Kidney epithelial cell (primary cell): ENCODE measurements at regions not wholly inside any gene's neighbourhood (a gene's known extent, or its start where the extent isn't known, plus 50 kb on each side); places are given as distances from the start of the nearest gene placed in this dataset.

Experiments
- DNase-seq: peaks from one replicate; pipeline ENCODE4 v3.0.0-alpha.2; 2010; ENCODE audit warnings: low read depth
- H3K27me3 ChIP-seq: 2 replicates; pipeline ENCODE4 v1.6.0; 2011; ENCODE audit warnings: low read length; ENCODE audit not compliant: control insufficient read depth, insufficient read depth
- H3K36me3 ChIP-seq: 2 replicates; pipeline ENCODE4 v1.5.1; 2011; ENCODE audit warnings: low read length; ENCODE audit not compliant: control insufficient read depth, insufficient read depth
- H3K4me3 ChIP-seq: 2 replicates; pipeline ENCODE4 v1.5.1; 2011; ENCODE audit warnings: low read depth, mild to moderate bottlenecking, control low read depth, low read length
- CTCF ChIP-seq: IDR thresholded peaks from 2 replicates; pipeline ENCODE4 v1.5.1; 2011; ENCODE audit warnings: mild to moderate bottlenecking, moderate library complexity, low read length, control low read depth, inconsistent platforms; ENCODE audit not compliant: insufficient read depth, poor library complexity, severe bottlenecking

- H3K4me3 ChIP-seq: no peak overlapping the region
- DNase-seq: no peak
- TF ChIP-seq CTCF: no peak
- H3K27me3 ChIP-seq: no peaks in the 10 kb centered on the region
- no peaks in the 10 kb centered on the region for H3K36me3 ChIP-seq
Measured at GRCh38 chr5:89724379-89725095, 685.0 kb downstream of the CETN3 start.

- TF ChIP-seq CTCF: no peak
- Histone ChIP-seq H3K27me3 (no peaks in the 10 kb centered on the region), H3K36me3 (no peaks in the 10 kb centered on the region), H3K4me3 (no peak overlapping the region)
- no peak for DNase-seq
Measured at GRCh38 chr5:89723907-89724306, 685.6 kb downstream of the CETN3 start.

GRCh38 chr5:89722538-89722937 lies 687.0 kb downstream of the CETN3 start:
- H3K4me3 ChIP-seq: no peak overlapping the region
- no peaks in the 10 kb centered on the region for H3K27me3 ChIP-seq
- no peak for DNase-seq
- no peak for TF ChIP-seq CTCF
- no peaks in the 10 kb centered on the region for H3K36me3 ChIP-seq

- no peaks in the 10 kb centered on the region for H3K27me3 ChIP-seq
- no peak for TF ChIP-seq CTCF
Measured at GRCh38 chr5:89721931-89722330, 687.6 kb downstream of the CETN3 start.

GRCh38 chr5:89721353-89721752 lies 688.2 kb downstream of the CETN3 start:
- DNase-seq: no peak
- TF ChIP-seq CTCF: no peak

More at GRCh38 chr5:89721931-89722330, 687.6 kb downstream of the CETN3 start:
- H3K4me3 ChIP-seq: no peak overlapping the region
- no peak for DNase-seq
- H3K36me3 ChIP-seq: no peaks in the 10 kb centered on the region

GRCh38 chr5:89712134-89712700 lies 697.3 kb downstream of the CETN3 start:
- H3K27me3 ChIP-seq: no peaks in the 10 kb centered on the region
- H3K4me3 ChIP-seq: no peak overlapping the region
- TF ChIP-seq CTCF: no peak
- no peak for DNase-seq
- H3K36me3 ChIP-seq: no peaks in the 10 kb centered on the region

More at GRCh38 chr5:89721353-89721752, 688.2 kb downstream of the CETN3 start:
- H3K36me3 ChIP-seq: no peaks in the 10 kb centered on the region
- no peaks in the 10 kb centered on the region for H3K27me3 ChIP-seq
- H3K4me3 ChIP-seq: no peak overlapping the region
